NCI-H748 treated with DMSO at 0.1 percent for 48 hours (cell line): ENCODE measurements at regions not wholly inside any gene's neighbourhood (a gene's known extent, or its start where the extent isn't known, plus 50 kb on each side); places are given as distances from the start of the nearest gene placed in this dataset.
A peak's percentile ranks its signal among the peaks of the same experiment; 100 is the strongest.

ENCODE experiments used
- DNase-seq: peaks from one replicate; lab custom pipeline; 2025; lab: John Stamatoyannopoulos, UW

DNA sequence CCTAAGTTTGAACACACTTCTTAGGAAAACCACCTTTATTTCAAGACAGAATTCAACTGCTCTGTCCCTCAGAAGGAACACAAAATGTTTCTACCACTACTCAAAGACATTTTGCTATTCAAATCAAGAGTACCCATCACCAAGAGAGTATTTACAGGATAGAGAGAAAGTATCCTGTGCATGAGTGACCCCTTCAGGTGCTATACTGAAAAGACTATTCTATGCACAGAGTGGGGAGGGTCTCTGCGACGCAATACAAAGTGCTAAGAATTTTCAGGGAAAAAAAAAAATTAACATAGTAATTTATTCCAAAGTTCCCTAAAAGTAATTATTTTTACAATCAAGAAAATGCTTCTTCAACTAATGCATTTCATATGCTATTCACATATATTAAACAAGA is 346.4 kb upstream of the FAM241A start:
- DNase-seq, result no peak

DNA sequence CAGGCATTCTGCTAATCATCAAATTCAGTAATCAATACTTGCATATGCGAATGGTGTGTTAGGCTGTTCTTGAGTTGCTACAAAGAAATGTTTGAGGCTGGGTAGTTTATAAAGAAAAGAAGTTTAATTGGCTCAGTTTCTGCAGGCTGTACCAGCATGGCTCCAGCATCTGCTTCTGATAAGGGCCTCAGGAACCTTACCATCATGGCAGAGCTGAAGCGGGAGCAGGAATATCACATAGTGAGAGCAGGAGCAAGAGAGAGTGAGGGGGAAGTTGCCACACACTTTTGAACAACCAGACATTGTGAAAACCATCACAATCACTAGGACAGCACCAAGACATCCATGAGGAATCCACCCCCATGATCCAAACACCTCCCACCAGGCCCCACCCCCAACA is 344.7 kb upstream of the FAM241A start:
- DNase-seq, result no peak

DNA sequence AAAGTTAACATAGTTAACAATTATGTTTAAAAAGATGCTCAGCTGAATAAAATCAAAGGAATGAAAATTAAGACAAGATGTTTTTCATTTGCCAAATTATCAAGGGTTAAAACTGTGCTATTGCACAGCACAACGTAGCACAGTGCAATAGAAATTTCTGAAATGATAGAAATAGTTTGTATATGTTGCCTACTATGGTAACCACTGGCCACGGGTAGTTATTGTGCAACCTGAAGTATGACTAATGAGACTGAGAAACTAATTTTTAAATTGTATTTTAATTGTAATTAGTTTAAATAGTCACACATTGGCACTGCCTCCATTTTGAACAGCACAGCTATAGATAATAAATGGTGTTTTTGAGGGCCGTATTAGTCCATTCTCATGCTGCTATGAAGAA is 343.1 kb upstream of the FAM241A start:
- DNase-seq, result no peak

DNA sequence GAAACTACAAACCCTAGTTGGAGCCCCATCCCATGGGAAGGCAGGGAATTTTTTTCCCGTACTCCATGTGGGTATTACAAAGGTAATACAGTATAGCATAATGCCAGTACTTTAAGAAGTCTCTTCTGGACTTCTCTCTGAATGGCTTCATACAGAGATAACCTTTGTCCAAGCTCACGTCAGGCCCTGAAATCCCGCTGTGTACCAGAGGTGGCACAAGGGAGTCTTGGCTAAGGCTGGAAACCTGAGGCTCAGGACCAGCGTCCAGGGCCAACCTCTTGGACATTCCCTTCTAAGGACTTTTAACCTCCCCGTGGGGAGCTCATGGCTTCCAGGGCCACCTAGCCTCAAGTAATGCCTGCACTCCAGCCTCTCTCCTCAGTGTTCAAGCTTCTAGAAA is 338.9 kb upstream of the FAM241A start:
- no peak for DNase-seq

DNA sequence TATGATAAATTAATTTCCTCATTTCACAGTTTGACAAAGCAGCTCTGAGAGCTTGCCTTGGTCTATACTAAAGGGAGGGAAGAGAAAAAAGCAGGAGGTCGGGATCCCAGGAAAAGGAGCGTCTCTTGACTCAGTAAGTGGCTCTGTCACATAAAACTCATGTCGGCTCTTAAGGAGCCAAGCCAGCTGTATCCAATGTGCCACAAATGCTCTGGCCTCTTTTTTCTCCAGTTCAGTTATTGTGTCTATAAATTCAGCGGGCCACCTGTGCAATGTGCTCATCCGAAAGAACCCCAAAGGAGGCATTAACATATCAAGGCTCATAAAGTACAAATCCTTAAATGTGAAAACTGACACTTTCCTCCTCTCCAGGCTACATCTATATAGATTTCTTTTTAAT is 337.7 kb upstream of the FAM241A start:
- DNase-seq, result no peak

DNA sequence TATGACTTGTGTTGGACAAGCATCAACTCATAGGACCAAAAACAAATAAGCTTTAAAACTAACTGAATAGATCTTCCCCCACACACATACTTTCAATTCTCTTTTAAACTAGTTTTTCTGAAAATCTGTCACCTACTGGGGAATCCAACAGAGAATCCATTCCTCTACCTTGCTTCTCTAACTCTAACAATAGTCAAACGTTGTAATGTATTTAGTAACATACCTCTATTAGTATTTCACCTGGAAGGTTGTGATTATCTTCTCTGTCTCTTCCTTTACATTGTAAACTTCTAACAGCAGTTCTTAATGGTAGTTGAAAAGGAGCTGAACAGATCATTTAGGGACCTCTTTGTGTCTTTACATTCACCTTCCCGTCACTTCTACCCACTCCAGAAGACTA is 337.1 kb upstream of the FAM241A start:
- no peak for DNase-seq

DNA sequence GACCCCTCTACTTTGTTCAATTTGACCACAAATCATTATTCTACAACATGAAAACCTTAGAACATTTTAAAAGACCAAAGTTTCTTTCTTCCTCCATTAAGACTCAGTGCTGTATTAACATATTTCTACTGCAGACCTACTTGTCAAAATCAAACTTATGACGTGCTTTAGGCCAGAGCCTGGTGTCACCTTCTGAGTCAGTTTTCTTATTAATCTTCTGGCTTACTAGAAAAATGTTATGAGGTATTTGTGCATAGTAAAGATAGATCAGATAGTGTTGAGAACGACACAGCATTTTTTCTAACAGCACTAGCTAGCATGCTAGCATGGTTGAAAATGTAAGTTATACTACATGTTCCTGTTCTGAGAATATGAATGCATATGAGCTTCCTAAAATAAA is 333.6 kb upstream of the FAM241A start:
- no peak for DNase-seq

DNA sequence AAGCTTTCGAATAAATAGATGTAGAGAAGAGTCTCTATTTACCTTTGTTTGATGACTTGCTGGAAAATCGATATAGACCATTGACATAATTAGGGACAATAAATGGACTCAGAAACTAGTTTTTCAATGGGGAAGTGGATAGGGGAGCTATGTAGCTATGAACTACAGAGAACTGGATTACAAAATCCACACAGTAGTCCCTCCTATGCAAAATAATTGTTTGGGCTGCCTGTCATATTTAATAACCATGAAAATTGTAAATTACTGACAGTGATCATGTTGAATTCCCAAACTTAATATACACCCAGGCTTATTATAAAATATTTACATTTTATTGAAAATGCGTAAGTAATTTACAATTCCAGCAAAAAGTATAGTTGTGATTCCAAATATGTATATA is 333.1 kb upstream of the FAM241A start:
- peak; percentile 17 for DNase-seq

DNA sequence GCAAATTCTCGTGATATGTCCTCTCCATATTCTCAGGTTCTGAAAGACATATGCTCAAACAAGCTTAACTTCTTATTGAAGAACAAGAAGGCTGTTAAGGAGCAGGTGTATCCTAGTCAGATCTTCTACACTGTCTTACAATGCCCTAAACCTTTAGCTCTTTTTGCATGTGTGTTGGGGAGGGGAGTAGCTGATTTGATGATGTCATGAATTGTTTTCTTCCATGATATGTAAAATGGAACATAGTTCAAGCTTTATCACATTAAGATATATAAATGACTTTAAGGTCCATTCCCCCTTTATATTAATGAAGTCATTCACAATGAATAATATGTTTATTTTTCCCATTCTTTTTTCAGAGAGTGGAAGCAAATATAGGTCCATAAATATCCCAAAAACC is 332.5 kb upstream of the FAM241A start:
- DNase-seq, result no peak

DNA sequence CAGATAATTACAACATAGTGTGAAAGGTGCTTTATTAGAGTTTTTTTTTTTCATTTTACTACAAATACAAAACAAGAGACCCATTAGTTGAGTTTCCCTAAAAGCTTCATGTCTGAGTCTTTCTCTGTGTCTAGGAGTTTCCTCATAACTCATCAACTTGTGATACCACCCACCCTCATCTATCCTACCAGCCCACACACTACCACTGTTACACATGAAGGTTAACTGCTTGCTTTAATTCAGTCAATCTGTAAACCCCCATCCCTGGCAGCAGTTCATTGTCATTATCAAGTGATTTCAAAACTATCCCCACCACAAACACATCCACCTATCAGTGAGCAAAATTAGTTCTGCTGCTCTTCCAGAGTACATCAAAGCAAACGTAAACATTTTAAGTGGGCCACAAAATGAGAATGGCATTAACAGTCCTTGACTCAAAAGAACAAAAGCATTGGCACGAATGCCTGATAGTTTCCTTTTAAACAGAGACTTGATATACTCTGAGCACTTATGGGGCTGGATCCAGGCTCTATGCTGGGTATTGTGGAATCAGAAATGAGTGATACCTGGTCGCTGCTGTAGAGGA is 331.6 kb upstream of the FAM241A start:
- DNase-seq, result peak; percentile 60

DNA sequence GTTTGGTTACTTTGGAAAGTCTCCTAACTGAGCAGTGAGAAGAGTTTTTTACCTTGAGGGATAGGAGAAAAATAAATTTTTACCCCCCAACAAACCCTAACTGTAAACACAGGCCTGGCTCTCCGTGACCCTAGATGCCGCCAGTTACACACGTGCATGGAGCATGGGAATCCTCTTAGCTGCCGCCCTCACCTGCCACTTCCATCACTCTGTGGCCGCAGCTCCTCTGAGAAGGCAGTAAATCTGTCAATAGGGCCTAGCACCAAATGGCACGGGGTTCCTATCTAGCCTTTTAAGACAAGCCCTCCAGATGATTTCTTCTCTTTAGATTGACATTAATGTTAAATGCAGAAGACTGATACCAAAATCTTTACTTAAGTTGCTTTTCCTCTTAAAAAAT is 330.3 kb upstream of the FAM241A start:
- DNase-seq, result no peak

DNA sequence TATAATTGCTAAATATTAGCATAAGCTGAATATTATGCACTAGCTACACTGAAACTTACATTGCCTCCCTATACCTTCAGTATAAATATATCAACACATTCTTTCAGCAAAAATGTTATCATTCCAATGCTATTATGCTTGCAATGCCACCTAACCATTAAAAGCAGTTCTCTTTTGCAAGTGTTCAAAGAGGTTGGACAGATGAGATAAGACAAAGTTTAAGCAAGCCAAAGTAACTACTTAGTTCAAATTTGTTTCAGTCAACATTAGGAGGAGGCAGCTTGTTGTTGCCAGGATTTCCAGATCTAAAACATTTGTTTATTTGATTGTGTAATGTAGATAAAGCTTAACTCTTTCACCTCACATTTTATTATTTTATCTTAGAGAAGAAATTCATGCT is 323.9 kb upstream of the FAM241A start:
- no peak for DNase-seq

DNA sequence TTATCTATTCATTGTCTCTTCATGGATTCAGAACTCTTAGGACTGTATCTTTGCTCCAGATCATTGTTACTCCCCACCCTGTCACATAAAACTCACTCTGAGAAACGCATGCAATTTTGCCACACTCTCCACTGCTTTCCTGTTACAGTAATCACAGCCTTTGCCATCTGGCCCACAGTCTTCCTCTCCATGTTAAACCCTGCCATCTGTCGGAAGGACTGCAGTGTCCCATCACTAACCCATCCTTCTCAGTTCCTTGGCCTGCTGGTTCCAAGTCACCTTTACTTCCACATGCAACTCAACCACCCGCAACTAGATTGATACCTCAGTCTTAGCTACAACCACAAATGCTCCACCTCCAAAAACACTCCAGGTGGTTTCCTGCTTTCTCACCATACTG is 308.7 kb upstream of the FAM241A start:
- DNase-seq, result no peak

DNA sequence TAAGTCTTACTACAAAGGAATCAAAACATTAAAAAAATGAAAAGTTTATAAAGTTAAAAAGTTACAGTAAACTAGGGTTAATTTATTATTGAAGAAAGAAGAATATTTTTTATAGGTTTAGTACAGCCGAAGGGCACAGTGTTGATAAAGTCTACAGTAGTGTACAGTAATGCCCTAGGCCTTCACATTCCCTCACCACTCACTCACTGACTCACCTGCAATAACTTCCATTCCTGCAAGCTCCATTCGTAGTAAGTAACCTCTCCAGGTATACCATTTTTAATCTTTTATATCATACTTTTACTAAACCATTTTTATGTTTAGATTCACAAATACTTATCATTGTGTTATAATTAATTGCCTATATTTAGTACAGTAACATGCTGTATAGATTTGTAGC is 307.5 kb upstream of the FAM241A start:
- no peak for DNase-seq

DNA sequence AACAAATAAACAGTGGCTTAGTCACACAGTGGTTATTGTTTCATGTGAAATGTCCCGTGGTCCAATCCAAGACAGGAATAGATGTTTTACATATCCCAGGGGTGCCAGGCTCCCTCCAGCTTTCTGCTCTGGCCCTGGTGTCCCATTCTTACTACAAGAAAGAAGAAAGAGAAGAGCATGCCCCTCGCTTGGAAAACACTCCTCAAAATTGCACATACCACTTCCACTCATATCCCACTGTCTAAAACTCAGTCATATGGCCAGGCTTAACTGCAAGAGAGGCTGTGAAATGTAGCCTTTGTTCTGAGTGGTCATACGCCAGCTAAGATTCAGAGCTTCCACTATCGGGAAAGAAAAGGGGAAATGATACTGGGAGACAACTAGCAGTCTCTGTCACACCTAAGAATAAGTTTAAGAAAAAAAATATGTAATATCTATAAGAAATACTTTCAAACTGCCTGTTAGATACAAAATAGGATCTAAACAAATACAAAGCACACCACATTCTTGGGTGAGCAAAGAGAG is 306.8 kb upstream of the FAM241A start:
- DNase-seq, result no peak

DNA sequence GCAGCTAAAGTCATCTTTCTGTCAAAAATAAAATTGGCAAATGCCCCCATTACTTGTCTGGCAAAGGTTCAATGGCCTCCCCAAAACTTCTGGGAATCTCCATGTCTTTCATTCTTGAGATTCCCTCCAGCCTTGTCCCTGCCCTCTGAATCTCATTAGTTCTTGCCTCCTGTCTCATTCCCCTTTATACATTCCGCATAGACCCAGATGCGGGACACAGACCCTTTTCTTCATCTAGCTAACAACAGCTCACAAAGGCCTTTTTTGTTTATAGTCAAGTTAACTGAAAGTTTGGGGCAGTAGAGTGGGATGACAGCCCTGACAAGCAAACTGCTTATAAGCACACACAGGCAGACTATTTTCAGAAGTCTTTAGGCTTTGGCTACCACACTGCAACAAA is 306.1 kb upstream of the FAM241A start:
- DNase-seq, result no peak

DNA sequence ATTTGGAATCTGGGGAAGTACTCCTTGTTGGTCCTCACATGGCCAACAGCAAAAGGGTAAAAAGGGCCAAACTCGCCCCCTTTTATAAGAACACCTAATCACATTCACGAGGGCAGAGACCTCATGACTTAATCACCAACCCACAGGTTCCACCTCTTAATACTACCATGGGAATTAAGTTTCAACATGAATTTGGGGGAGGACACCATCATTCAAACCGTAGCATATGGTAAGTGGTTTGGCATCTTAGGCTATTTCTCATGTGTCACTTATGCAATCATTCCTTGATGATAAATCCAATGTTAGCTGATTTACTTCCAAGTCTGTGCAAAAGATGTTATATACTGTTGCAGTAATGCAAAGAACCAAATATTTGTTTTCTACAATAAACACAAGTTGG is 302.9 kb upstream of the FAM241A start:
- no peak for DNase-seq

DNA sequence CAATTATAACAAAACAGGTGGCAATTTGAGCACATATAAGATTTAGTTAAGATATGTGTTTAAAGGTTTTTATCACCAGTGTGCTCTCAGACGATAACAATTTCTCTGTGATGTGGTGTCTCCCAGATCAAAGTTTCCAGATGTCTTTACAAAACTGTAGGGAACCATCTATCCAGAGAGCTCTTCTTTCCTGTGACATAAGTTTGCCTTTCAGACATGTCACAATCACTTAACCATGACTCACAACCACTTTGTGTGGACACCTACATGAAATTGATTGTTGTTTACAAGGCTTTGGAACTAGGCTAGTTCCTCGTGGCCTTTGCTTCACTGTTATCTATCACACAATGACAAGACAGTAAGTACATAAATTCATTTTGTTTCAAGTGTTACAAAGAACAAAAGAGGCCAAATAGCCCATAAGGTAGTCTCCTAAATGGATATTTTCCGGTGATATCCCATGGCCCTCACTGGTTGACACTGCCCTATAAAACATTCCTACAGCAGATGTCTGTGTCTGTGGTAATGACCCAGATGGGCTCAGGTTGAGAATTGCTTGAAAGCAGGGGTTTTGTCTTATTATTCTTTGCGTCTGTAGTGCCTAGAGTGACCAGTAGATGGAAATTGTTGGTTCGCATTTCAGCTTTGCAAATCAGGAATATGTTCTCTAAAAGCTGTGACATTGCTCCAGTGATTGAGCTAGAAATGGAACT is 297.8 kb upstream of the FAM241A start:
- no peak for DNase-seq

DNA sequence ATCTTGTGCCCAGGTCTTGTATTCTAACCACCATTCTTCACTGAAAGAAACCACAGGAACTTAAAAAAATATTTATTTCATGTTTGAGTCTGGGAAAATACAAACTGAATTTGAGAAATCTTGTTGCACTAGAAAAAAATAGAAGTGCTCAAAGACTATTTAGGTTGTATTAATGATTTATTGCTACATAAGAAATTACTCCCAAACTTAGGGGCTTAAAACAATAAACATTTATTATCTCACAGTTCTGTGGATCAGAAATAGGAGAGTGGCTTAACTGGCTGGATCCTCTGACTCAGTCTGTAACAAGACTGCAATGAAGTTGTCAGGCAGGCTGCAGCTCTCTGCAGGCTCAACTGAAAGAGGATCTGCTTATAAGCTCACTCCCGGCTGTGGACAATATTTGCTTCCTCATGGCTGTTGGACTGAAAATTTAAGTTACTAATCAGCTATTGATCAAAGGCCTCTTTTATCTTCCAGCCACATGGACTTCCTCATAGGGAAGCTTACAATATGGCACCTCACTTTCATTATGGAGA is 295.4 kb upstream of the FAM241A start:
- no peak for DNase-seq

DNA sequence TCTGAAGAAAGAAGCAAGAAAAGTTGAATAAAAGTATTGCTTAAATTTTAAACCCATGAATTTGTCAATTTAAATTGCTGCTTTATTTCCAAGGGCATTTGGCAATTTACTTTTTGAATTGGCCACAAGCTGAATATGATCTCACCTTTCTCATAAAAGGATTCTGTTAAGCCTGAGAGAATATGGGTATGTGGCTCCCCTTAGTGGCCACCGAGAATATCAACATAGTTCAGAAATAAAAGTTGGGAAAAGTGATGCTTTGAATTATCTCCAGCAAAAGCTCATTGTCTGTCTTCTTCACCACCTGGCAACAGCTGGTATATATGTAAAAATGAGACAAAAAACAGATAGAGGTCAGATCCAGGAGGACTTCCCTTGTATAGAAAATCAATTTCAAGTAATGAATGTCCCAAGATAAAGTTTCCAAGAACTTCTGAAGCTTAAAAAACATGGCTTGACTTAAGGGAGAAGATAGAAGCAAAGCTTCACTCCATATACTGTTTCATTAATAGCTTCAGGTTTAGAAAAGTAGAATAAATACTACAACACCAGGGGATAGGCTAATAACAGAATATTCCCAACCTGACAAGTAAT is 290.7 kb upstream of the FAM241A start:
- peak; percentile 8 for DNase-seq

DNA sequence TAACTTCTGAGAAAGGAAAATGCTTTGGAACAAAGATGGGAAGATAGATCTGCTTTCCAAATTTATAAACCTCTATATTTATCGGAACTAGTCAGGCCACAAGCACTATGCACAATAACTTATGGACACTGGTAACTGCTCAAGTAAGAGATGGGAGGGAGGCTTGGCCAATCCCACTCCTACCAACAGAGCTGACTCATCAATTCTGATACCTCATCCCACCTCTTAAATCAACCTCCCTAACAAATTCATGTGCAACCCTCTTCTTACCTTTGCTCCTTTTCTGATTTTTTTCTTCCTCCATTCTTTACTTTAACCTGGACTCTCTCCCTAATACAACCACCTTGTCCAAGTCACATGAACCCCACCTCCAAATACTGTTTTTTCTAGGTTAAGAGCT is 289.9 kb upstream of the FAM241A start:
- no peak for DNase-seq

DNA sequence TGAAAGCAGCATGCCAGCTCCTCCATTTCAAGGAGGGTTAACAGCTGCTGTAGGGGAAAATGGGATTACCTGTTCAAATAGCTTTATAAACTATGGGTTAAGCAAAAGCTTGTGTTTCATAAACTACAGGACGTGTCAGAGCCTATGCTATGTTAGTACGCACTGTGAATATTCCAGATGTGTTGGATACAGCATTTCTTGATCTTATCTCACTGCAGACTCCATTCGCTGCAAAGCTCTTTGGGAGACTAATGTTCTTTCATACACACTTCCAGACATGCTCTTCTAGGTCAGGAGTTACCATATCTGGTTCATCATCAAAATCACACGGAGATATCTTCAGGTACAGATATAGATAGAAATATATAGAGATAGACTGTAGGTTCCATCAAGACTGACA is 281.2 kb upstream of the FAM241A start:
- no peak for DNase-seq

DNA sequence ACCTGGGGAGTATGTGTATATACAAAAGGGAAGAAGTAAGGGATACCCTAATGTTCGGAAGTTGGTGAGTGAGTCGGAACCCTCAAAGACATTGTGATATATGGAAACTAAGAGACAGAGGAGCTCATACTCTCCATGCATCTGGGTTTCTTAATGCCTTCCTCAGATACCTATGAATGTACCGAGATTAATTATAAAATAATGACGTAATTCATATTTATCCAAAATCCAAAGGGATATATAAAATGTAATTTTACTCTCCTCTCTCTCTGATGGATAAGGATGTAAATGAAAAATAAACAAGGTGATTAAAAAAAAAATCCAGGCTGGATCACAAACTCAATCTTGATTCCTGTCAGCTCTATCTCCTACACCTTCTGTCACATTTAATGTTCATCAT is 275.9 kb upstream of the FAM241A start:
- DNase-seq, result no peak
